ENCODE measurements at regions not wholly inside any gene's neighbourhood (a gene's known extent, or its start where the extent isn't known, plus 50 kb on each side); places are given as distances from the start of the nearest gene placed in this dataset.

GRCh38 chr5:43981556-43981955 lies 378.6 kb downstream of the NNT start:
- TF ChIP-seq EZH2 (IDR thresholded peaks at IDR 0.05; ENCODE audit: low read depth) (no peak), CTCF (conservative IDR thresholded peaks at IDR 0.05) (no peak)

Measured in PC-9 (cell line).